SHP77 (cell line): ENCODE measurements at regions not wholly inside any gene's neighbourhood (a gene's known extent, or its start where the extent isn't known, plus 50 kb on each side); places are given as distances from the start of the nearest gene placed in this dataset.

Experiments used
- DNase-seq, 2 experiments: peaks; one replicate each; lab custom pipeline; 2025; lab: John Stamatoyannopoulos, UW

GRCh38 chr4:151983854-151984253, 223.0 kb upstream of the GATB start:
- peak; percentile 32 to 43 for DNase-seq

- DNase-seq = no peak
Measured at GRCh38 chr4:151979819-151980218, 219.0 kb upstream of the GATB start.

GRCh38 chr4:151968643-151969042, 207.8 kb upstream of the GATB start:
- no peak for DNase-seq

GRCh38 chr4:151967074-151967473, 206.3 kb upstream of the GATB start:
- no peak for DNase-seq

GRCh38 chr4:151962138-151962823, 201.5 kb upstream of the GATB start:
- DNase-seq = no peak

GRCh38 chr4:151961456-151961855, 200.6 kb upstream of the GATB start:
- no peak for DNase-seq

- DNase-seq = peak in 1 of 2 experiments; percentile 7
Measured at GRCh38 chr4:151960449-151961230, 199.8 kb upstream of the GATB start.

GRCh38 chr4:151957153-151957552, 196.3 kb upstream of the GATB start:
- DNase-seq = no peak

GRCh38 chr4:151955721-151956380, 195.0 kb upstream of the GATB start:
- no peak for DNase-seq

GRCh38 chr4:151953795-151954372, 193.1 kb upstream of the GATB start:
- DNase-seq = no peak

- DNase-seq = no peak
Measured at GRCh38 chr4:151953312-151953711, 192.5 kb upstream of the GATB start.

- DNase-seq = no peak
Measured at GRCh38 chr4:151952711-151953254, 192.0 kb upstream of the GATB start.

- no peak for DNase-seq
Measured at GRCh38 chr4:151952137-151952536, 191.3 kb upstream of the GATB start.

- DNase-seq = no peak
Measured at GRCh38 chr4:151951671-151952050, 190.9 kb upstream of the GATB start.

GRCh38 chr4:151950993-151951670, 190.3 kb upstream of the GATB start:
- DNase-seq = no peak

- DNase-seq = no peak
Measured at GRCh38 chr4:151948351-151949016, 187.7 kb upstream of the GATB start.

GRCh38 chr4:151946718-151947117, 185.9 kb upstream of the GATB start:
- DNase-seq = no peak

GRCh38 chr4:151942971-151943370, 182.2 kb upstream of the GATB start:
- no peak for DNase-seq

GRCh38 chr4:151940926-151941617, 180.3 kb upstream of the GATB start:
- DNase-seq = no peak

- DNase-seq = no peak
Measured at GRCh38 chr4:151940291-151940690, 179.5 kb upstream of the GATB start.

GRCh38 chr4:151939670-151940069, 178.9 kb upstream of the GATB start:
- no peak for DNase-seq
